ENCODE measurements at regions not wholly inside any gene's neighbourhood (a gene's known extent, or its start where the extent isn't known, plus 50 kb on each side); places are given as distances from the start of the nearest gene placed in this dataset.

GRCh38 chr5:164860896-164861295 lies 1355.5 kb downstream of the MAT2B start:
- no peak for TF ChIP-seq CTCF (IDR thresholded peaks at IDR 0.05; ENCODE audit: poor library complexity)
- no peak for TF ChIP-seq EZH2 (IDR thresholded peaks at IDR 0.05; ENCODE audit: borderline replicate concordance)

All from hepatocyte (in vitro differentiated cells).